Activated CD4-positive, CD25-positive, alpha-beta regulatory T cell treated with anti-CD3 and anti-CD28 coated beads, Interleukin-2, amount 50 U/mL, for 24 hours (primary cell): ENCODE measurements at regions not wholly inside any gene's neighbourhood (a gene's known extent, or its start where the extent isn't known, plus 50 kb on each side); places are given as distances from the start of the nearest gene placed in this dataset.

ENCODE experiments used
- ATAC-seq, 2 donors: fragments of 150-1000 bp; cut with Tn5 transposase; one replicate each; pipeline ENCODE4 v1.10.0; 2021; ENCODE audit warnings: mild to moderate bottlenecking in 1 of 2, moderate library complexity in 1 of 2

DNA sequence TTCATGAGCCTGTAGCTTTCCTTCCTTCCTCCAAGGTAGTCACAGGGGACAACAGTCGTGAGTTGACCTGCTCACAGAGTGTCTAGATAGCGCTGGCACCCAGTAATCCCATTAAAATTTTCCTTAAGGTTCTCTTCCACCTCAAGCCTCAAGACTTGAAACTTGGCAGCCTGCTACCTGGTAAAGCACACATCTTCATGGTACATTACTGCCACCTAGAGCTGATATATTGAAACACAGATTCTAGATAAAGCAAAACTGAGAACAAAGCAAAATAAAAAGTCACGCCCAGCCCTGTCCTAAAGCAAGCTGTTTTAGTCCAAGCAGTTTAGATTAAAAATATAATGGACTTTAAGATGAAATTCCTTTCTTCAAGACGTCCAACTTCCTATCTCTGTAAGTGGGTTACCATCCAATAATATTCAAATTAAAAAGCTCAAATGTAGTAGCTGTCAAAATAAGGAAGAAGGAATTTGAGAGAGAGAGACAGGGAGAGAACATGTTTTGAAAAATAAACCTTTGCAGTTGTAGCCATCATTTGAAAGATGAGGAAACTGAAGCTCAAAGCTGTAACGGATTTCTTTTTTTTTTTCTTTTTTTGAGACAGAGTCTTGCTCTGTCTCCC is 50.7 kb upstream of the CD83 start:
- ATAC-seq = peak; percentile 51 to 67

DNA sequence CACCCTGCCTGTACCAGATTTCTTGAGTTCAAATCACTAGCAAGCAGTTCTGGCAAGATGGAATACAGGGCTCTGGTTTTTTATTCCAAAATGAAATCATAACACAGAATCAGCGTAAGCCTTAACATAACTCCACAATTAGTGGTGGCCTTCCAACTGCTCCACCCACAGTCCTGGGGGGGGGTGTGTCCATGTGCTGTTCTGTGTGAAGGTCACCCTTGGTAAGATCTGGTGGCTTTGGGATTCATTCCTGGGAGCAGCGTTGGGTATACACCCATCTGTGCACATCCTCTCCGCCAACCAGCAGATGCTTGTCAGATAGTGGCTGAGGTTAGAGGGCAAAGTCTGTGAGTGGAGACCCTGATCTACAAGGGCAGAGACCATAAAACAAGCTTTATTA is 49.9 kb upstream of the CD83 start:
- ATAC-seq = no peak
